HG03139 (cell line): ENCODE measurements at regions not wholly inside any gene's neighbourhood (a gene's known extent, or its start where the extent isn't known, plus 50 kb on each side); places are given as distances from the start of the nearest gene placed in this dataset.

Experiments
- ATAC-seq: cut with Tn5 transposase; IDR thresholded peaks from one replicate; pipeline ENCODE4 v1.9.1; 2021; ENCODE audit not compliant: unreplicated experiment

- ATAC-seq, result no peak
These were observed 216.8 kb upstream of the GPR26 start for GRCh38 chr10:123449234-123449962.

- no peak for ATAC-seq
These were observed 215.1 kb upstream of the GPR26 start for GRCh38 chr10:123450956-123451605.

- no peak for ATAC-seq
These were observed 214.4 kb upstream of the GPR26 start for GRCh38 chr10:123451618-123452245.

GRCh38 chr10:123454987-123455386, 211.2 kb upstream of the GPR26 start:
- ATAC-seq, result no peak

GRCh38 chr10:123455861-123456260, 210.3 kb upstream of the GPR26 start:
- no peak for ATAC-seq

- no peak for ATAC-seq
These were observed 207.2 kb upstream of the GPR26 start for GRCh38 chr10:123458933-123459332.

- no peak for ATAC-seq
These were observed 206.6 kb upstream of the GPR26 start for GRCh38 chr10:123459371-123460091.

GRCh38 chr10:123462246-123462645, 203.9 kb upstream of the GPR26 start:
- no peak for ATAC-seq

GRCh38 chr10:123462756-123463155, 203.4 kb upstream of the GPR26 start:
- ATAC-seq, result no peak

GRCh38 chr10:123463181-123463580, 203.0 kb upstream of the GPR26 start:
- ATAC-seq, result no peak

- no peak for ATAC-seq
These were observed 202.5 kb upstream of the GPR26 start for GRCh38 chr10:123463698-123464097.

- no peak for ATAC-seq
These were observed 201.5 kb upstream of the GPR26 start for GRCh38 chr10:123464430-123465323.

- ATAC-seq, result no peak
These were observed 195.7 kb upstream of the GPR26 start for GRCh38 chr10:123470336-123470921.

- ATAC-seq, result no peak
These were observed 194.3 kb upstream of the GPR26 start for GRCh38 chr10:123471811-123472210.

- no peak for ATAC-seq
These were observed 193.5 kb upstream of the GPR26 start for GRCh38 chr10:123472606-123473005.

- no peak for ATAC-seq
These were observed 191.5 kb upstream of the GPR26 start for GRCh38 chr10:123474700-123475099.

GRCh38 chr10:123475466-123475865, 190.7 kb upstream of the GPR26 start:
- ATAC-seq, result no peak

- ATAC-seq, result no peak
These were observed 188.0 kb upstream of the GPR26 start for GRCh38 chr10:123478116-123478515.

- no peak for ATAC-seq
These were observed 186.5 kb upstream of the GPR26 start for GRCh38 chr10:123479640-123480039.

- no peak for ATAC-seq
These were observed 185.8 kb upstream of the GPR26 start for GRCh38 chr10:123480344-123480743.
